Karpas-422 (cell line): ENCODE measurements at regions not wholly inside any gene's neighbourhood (a gene's known extent, or its start where the extent isn't known, plus 50 kb on each side); places are given as distances from the start of the nearest gene placed in this dataset.
"Not testable (repeated sequence)": the region's sequence is repeated elsewhere in the genome, so short reads cannot be mapped to it uniquely, and the experiment has no call there.

Experiments used
- DNase-seq: peaks from one replicate; pipeline ENCODE4 v3.0.0-alpha.2; 2015
- H2AFZ ChIP-seq: fragments of 200-600 bp; sonication (generic); 2 replicates; pipeline ENCODE4 v1.6.1; 2014; ENCODE audit warnings: antibody characterized with exemption, low read length, mixed read lengths
- H3K27ac ChIP-seq: fragments of 200-600 bp; sonication (generic); 2 replicates; pipeline ENCODE4 v1.5.1; 2014; ENCODE audit warnings: mild to moderate bottlenecking, low read length, moderate library complexity
- H3K27me3 ChIP-seq: fragments of 200-600 bp; sonication (generic); 2 replicates; pipeline ENCODE4 v1.6.1; 2014; ENCODE audit warnings: low read length, mixed read lengths
- H3K36me3 ChIP-seq: fragments of 200-600 bp; sonication (generic); 2 replicates; pipeline ENCODE4 v1.6.1; 2014; ENCODE audit warnings: low read length, mixed read lengths; ENCODE audit not compliant: insufficient read depth
- H3K4me1 ChIP-seq: fragments of 200-600 bp; sonication (generic); 2 replicates; pipeline ENCODE4 v1.6.1; 2014; ENCODE audit warnings: mild to moderate bottlenecking, low read length, mixed read lengths
- H3K4me2 ChIP-seq: fragments of 200-600 bp; sonication (generic); 2 replicates; pipeline ENCODE4 v1.6.1; 2014; ENCODE audit warnings: low read length, low read depth, mild to moderate bottlenecking; ENCODE audit not compliant: poor library complexity, severe bottlenecking
- H3K4me3 ChIP-seq: fragments of 200-600 bp; sonication (generic); 2 replicates; pipeline ENCODE4 v1.5.1; 2014; ENCODE audit warnings: mild to moderate bottlenecking, antibody characterized with exemption, low read length, mixed read lengths
- H3K79me2 ChIP-seq: fragments of 200-600 bp; sonication (generic); 2 replicates; pipeline ENCODE4 v1.6.1; 2014; ENCODE audit warnings: mild to moderate bottlenecking, low read length, mixed read lengths
- H3K9ac ChIP-seq: fragments of 200-600 bp; sonication (generic); 2 replicates; pipeline ENCODE4 v1.6.0; 2014; ENCODE audit warnings: low read length
- H3K9me2 ChIP-seq: fragments of 200-600 bp; sonication (generic), shearing (Covaris generic); replicated peaks from 2 replicates; pipeline ENCODE4 v1.6.0; 2014; ENCODE audit warnings: mild to moderate bottlenecking, low read length, moderate library complexity; ENCODE audit not compliant: insufficient read depth
- H3K9me3 ChIP-seq: fragments of 300-700, 200-600 bp; sonication (generic); 2 replicates; pipeline ENCODE4 v1.6.1; 2014; ENCODE audit warnings: low read length, mixed read lengths
- H4K20me1 ChIP-seq: fragments of 200-600 bp; sonication (generic); 2 replicates; pipeline ENCODE4 v1.6.1; 2014; ENCODE audit warnings: mild to moderate bottlenecking, antibody characterized with exemption, low read length, low read depth; ENCODE audit not compliant: insufficient read depth

DNA sequence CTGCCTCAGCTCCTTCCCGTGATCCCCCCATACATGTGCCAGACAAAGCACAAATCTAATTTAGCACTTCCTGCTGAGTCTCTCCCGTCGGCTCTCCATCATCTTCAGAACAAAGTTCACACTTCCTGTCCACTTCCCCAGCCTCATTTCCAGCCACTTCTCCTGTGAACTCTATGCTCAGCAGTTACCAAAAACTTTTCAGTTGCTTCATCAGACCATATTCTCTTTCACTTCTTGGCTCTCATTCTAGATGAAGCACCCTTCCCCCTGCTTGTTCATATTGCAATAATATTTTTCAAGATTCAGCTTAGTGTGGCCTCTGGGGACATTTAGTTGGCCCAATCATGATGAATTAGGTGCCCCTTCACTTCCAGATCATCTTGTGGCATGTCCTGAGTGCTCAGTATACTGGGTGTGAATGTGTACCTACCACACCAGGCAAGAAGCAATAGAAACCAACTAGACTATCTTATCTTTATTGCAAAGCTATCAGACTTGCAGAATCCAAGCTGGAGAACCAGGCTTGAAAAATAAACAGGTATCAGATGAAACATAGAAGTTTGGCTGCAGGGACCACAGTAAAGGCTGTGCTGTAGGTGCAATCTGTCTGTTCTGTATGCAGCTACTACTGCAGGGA is 115.8 kb downstream of the NXPE2 start:
- Histone ChIP-seq H4K20me1 (no peaks in the 10 kb centered on the region), H3K27ac (no peak overlapping the region)

DNA sequence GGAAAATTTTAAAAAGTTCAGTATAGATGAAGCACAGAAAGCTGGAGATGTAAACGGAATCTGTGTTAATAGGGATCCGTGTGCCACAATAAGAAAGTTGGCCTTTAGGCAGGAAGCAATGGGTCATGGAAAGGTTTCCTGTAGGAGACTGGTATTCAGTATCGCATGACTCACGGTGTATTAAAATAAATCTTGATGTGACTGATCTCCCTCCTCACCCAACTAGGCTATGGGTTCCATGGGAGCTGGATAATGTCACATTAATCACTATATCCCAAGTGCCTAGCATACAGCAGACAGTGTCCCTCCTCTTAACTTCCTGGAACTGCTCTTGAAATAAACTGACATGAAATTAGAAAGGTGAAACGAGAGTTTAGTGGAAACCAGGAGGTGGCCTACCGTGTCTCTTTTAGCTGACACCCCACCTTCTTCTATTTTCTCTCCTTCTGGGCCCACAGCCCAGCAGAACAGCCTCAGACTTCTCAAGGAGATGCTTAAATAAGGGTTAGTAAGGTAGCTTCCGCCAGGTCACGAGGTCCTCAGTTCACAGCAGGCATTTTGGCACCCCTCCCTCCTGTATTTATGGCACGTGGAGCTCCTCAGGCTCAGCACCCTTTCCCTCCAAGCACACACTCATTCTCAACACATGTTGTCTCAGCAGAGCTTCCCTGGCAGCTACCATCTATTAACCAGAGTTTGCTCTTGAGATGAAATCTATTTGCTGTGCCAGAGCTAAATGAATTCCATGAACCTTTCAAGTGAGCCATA is 118.8 kb downstream of the NXPE2 start:
- H3K36me3 ChIP-seq: no peaks in the 10 kb centered on the region
- no peaks in the 10 kb centered on the region for H3K27me3 ChIP-seq
- no peaks in the 10 kb centered on the region for H3K9me2 ChIP-seq
- H3K9me3 ChIP-seq: no peaks in the 10 kb centered on the region
- no peak overlapping the region for H3K9ac ChIP-seq
- H3K79me2 ChIP-seq: no peaks in the 10 kb centered on the region
- H2AFZ ChIP-seq: no peak overlapping the region
- no peak overlapping the region for H3K4me2 ChIP-seq
- peak; percentile 48 for DNase-seq
- no peaks in the 10 kb centered on the region for H4K20me1 ChIP-seq
- H3K4me3 ChIP-seq: no peak overlapping the region
- no peak overlapping the region for H3K27ac ChIP-seq
- peaks cover 11% of the 10 kb centered on the region for H3K4me1 ChIP-seq

More for the DNA sequence above, 115.8 kb downstream of the NXPE2 start:
- H3K9me2 ChIP-seq: no peaks in the 10 kb centered on the region
- H3K4me3 ChIP-seq: no peak overlapping the region
- H3K4me1 ChIP-seq: peaks cover 11% of the 10 kb centered on the region
- no peak overlapping the region for H2AFZ ChIP-seq
- no peaks in the 10 kb centered on the region for H3K9me3 ChIP-seq
- DNase-seq: no peak
- no peaks in the 10 kb centered on the region for H3K27me3 ChIP-seq
- H3K36me3 ChIP-seq: no peaks in the 10 kb centered on the region
- no peaks in the 10 kb centered on the region for H3K79me2 ChIP-seq
- no peak overlapping the region for H3K4me2 ChIP-seq
- no peak overlapping the region for H3K9ac ChIP-seq

DNA sequence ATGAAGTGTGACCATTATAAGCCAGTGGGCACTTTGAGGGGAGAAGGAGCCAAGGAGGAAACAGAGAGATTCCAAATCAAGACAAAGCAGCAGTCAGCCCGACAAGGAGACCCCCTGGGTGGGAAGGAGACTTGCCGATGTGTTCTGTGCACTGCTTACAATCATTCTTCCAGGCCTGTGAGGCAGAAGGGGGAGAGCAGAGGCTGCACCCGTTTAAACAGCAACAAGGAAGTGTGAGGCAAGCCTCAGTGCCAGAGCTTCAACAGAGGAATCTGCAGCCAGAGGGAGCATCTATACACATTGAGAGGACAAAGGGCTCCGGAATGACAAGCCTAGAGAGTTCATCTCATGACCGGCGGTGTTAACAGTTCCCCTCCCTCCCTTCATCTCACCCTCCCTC is 121.1 kb downstream of the NXPE2 start:
- Histone ChIP-seq H3K4me1 (no peaks in the 10 kb centered on the region; the same call in 1 of the 2 replicates), H3K4me3 (no peak overlapping the region), H3K79me2 (no peaks in the 10 kb centered on the region), H3K4me2 (no peak overlapping the region), H3K9me3 (no peaks in the 10 kb centered on the region), H3K9me2 (no peaks in the 10 kb centered on the region), H3K27me3 (no peaks in the 10 kb centered on the region), H3K36me3 (no peaks in the 10 kb centered on the region), H4K20me1 (no peaks in the 10 kb centered on the region), H2AFZ (no peak overlapping the region), H3K9ac (no peak overlapping the region), H3K27ac (no peak overlapping the region)
- DNase-seq: no peak

DNA sequence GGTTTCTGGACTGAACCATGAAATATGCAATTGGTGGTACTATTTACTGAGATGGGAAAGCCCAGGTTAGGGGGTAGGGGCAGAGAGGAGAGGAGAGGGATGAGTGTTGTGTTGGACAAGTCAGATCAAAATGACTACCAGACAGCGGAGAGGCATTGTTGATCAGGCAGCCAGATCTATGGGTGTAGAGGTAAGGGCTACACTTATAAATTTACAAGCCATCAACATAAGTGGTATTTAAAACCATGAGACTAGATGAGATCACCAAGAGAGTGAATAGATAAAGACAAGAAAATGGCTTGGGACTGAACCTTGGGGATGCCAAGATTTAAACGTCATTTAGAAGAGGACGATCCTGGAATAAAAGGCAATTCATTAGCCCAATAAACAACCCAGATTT is 123.4 kb downstream of the NXPE2 start:
- Histone ChIP-seq H3K9me3 (no peaks in the 10 kb centered on the region), H3K27me3 (no peaks in the 10 kb centered on the region), H3K4me3 (no peak overlapping the region), H3K79me2 (no peaks in the 10 kb centered on the region), H3K4me1 (no peaks in the 10 kb centered on the region; the same call in 1 of the 2 replicates), H3K4me2 (no peak overlapping the region), H4K20me1 (no peaks in the 10 kb centered on the region), H2AFZ (no peak overlapping the region), H3K36me3 (no peaks in the 10 kb centered on the region), H3K9ac (no peak overlapping the region), H3K9me2 (no peaks in the 10 kb centered on the region), H3K27ac (no peak overlapping the region)
- DNase-seq: no peak

DNA sequence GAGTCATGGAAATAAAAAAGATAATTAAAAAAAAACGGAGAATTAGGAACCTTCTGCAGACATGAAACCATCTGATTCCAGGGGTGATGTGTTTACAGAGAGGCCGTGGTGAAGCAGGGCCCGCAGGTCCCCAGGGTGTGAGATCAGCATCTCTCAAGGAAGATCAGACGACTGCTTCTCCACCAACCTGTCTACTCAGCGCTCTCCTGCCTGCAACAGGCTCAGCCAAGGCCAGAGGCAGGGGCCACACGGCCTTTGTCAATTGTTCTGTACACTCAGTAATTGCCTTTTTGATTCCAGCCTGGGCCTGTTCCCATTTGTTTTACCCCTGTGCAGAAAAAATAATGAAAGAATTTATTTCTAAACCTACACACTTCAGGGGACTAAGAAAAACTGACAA is 124.6 kb downstream of the NXPE2 start:
- H2AFZ ChIP-seq: no peak overlapping the region
- H3K27ac ChIP-seq: no peak overlapping the region
- H3K9ac ChIP-seq: no peak overlapping the region
- no peaks in the 10 kb centered on the region; the same call in 1 of the 2 replicates for H3K4me1 ChIP-seq
- H3K9me3 ChIP-seq: no peaks in the 10 kb centered on the region
- no peaks in the 10 kb centered on the region for H3K27me3 ChIP-seq
- H3K9me2 ChIP-seq: no peaks in the 10 kb centered on the region
- no peaks in the 10 kb centered on the region for H3K36me3 ChIP-seq
- H3K79me2 ChIP-seq: no peaks in the 10 kb centered on the region
- no peak for DNase-seq
- no peak overlapping the region for H3K4me2 ChIP-seq
- no peaks in the 10 kb centered on the region for H4K20me1 ChIP-seq
- H3K4me3 ChIP-seq: no peak overlapping the region

DNA sequence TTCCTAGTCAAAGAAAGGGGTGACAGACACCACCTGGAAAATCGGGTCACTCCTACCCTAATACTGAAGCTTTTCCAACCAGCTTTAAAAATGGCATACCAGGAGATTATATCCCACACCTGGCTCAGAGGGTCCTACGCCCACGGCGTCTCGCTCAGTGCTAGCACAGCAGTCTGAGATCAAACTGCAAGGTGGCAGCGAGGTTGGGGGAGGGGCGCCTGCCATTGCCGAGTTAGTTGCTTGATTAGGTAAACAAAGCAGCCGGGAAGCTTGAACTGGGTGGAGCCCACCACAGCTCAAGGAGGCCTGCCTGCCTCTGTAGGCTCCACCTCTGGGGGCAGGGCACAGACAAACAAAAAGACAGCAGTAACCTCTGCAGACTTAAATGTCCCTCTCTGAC is 127.1 kb downstream of the NXPE2 start:
- not testable (repeated sequence) for H3K9me2 ChIP-seq, H3K9me3 ChIP-seq, H3K4me3 ChIP-seq, H3K4me2 ChIP-seq, H3K27me3 ChIP-seq, H3K27ac ChIP-seq, H4K20me1 ChIP-seq, H3K36me3 ChIP-seq, H3K4me1 ChIP-seq, H3K79me2 ChIP-seq, H3K9ac ChIP-seq, H2AFZ ChIP-seq, DNase-seq

DNA sequence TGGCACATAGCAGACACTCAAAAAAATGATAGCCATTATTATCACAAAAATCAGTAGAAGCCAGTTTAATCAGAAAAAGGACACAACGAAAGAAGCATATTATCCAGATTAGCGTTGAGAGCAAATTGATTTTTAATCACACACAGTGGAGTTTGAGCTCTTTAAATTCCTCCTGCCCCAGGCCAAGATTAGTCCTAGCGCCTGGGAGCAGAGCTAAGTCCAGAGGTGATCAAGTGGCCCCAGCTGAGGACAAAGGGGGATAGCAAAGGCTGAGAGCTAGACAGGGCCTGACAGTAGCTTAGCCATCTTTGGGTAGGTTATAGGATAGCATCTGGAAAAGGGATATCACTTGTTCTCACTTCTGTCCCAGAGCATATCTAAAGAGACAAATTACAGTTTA is 133.6 kb downstream of the NXPE2 start:
- H3K4me2 ChIP-seq: peak overlapping the region; percentile 70
- H3K4me1 ChIP-seq: peaks cover 54% of the 10 kb centered on the region
- no peaks in the 10 kb centered on the region for H3K79me2 ChIP-seq
- DNase-seq: no peak
- peak overlapping the region; percentile 93 for H3K27ac ChIP-seq
- no peaks in the 10 kb centered on the region for H3K9me2 ChIP-seq
- H3K27me3 ChIP-seq: no peaks in the 10 kb centered on the region
- H3K9ac ChIP-seq: 0 out of 2 replicates have a peak overlapping the region, but pooled peaks have one; percentile 32
- no peak overlapping the region for H2AFZ ChIP-seq
- H3K9me3 ChIP-seq: no peaks in the 10 kb centered on the region
- H4K20me1 ChIP-seq: no peaks in the 10 kb centered on the region
- H3K4me3 ChIP-seq: no peak overlapping the region
- no peaks in the 10 kb centered on the region for H3K36me3 ChIP-seq

- Histone ChIP-seq H3K27ac (peak overlapping the region; percentile 93), H3K36me3 (no peaks in the 10 kb centered on the region), H3K9me3 (no peaks in the 10 kb centered on the region), H3K9me2 (no peaks in the 10 kb centered on the region), H3K4me2 (peak overlapping the region; percentile 70), H2AFZ (no peak overlapping the region), H3K27me3 (no peaks in the 10 kb centered on the region), H4K20me1 (no peaks in the 10 kb centered on the region), H3K79me2 (no peaks in the 10 kb centered on the region), H3K9ac (peak overlapping the region; percentile 59), H3K4me1 (peaks cover 61% of the 10 kb centered on the region), H3K4me3 (peak overlapping the region; percentile 44; the same call in 1 of the 2 replicates)
- DNase-seq: peak; percentile 85
Observed at GRCh38 chr11:114812733-114813132, 134.4 kb downstream of the NXPE2 start.
